NCI-H1105 treated with DMSO at 0.1 percent for 48 hours (cell line): ENCODE measurements at regions not wholly inside any gene's neighbourhood (a gene's known extent, or its start where the extent isn't known, plus 50 kb on each side); places are given as distances from the start of the nearest gene placed in this dataset.
"Not testable (repeated sequence)": the region's sequence is repeated elsewhere in the genome, so short reads cannot be mapped to it uniquely, and the experiment has no call there.

Experiments used
- DNase-seq: peaks from one replicate; lab custom pipeline; 2025; lab: John Stamatoyannopoulos, UW

GRCh38 chr1:185435696-185436379 lies 118.8 kb upstream of the IVNS1ABP start:
- DNase-seq, result no peak

GRCh38 chr1:185434721-185435120 lies 117.7 kb upstream of the IVNS1ABP start:
- DNase-seq, result no peak

GRCh38 chr1:185433667-185434066 lies 116.6 kb upstream of the IVNS1ABP start:
- no peak for DNase-seq

- no peak for DNase-seq
These were observed 115.9 kb upstream of the IVNS1ABP start for GRCh38 chr1:185432948-185433347.

GRCh38 chr1:185431612-185432011 lies 114.6 kb upstream of the IVNS1ABP start:
- DNase-seq, result no peak

GRCh38 chr1:185429668-185430067 lies 112.6 kb upstream of the IVNS1ABP start:
- DNase-seq, result not testable (repeated sequence)

GRCh38 chr1:185427776-185428175 lies 110.7 kb upstream of the IVNS1ABP start:
- no peak for DNase-seq

GRCh38 chr1:185427264-185427663 lies 110.2 kb upstream of the IVNS1ABP start:
- DNase-seq, result no peak

GRCh38 chr1:185426848-185427247 lies 109.8 kb upstream of the IVNS1ABP start:
- no peak for DNase-seq

GRCh38 chr1:185425163-185425562 lies 108.1 kb upstream of the IVNS1ABP start:
- no peak for DNase-seq

- DNase-seq, result no peak
These were observed 104.6 kb upstream of the IVNS1ABP start for GRCh38 chr1:185421485-185422107.

GRCh38 chr1:185420588-185421081 lies 103.6 kb upstream of the IVNS1ABP start:
- DNase-seq, result no peak

- DNase-seq, result no peak
These were observed 102.7 kb upstream of the IVNS1ABP start for GRCh38 chr1:185419718-185420117.

- no peak for DNase-seq
These were observed 101.4 kb upstream of the IVNS1ABP start for GRCh38 chr1:185418472-185418871.

GRCh38 chr1:185412385-185413087 lies 95.5 kb upstream of the IVNS1ABP start:
- DNase-seq, result no peak

- no peak for DNase-seq
These were observed 92.9 kb upstream of the IVNS1ABP start for GRCh38 chr1:185409763-185410528.

- no peak for DNase-seq
These were observed 92.3 kb upstream of the IVNS1ABP start for GRCh38 chr1:185409345-185409744.

GRCh38 chr1:185408700-185409270 lies 91.7 kb upstream of the IVNS1ABP start:
- DNase-seq, result no peak

- DNase-seq, result no peak
These were observed 89.6 kb upstream of the IVNS1ABP start for GRCh38 chr1:185406691-185407009.

- no peak for DNase-seq
These were observed 89.1 kb upstream of the IVNS1ABP start for GRCh38 chr1:185406006-185406690.

- DNase-seq, result no peak
These were observed 88.0 kb upstream of the IVNS1ABP start for GRCh38 chr1:185404907-185405568.
